ENCODE measurements at regions not wholly inside any gene's neighbourhood (a gene's known extent, or its start where the extent isn't known, plus 50 kb on each side); places are given as distances from the start of the nearest gene placed in this dataset.

- H2AFZ ChIP-seq (ENCODE audit: insufficient read depth, low read depth, low read length, poor library complexity, severe bottlenecking), result no peak overlapping the region
- no peak overlapping the region for H3K4me3 Mint-ChIP-seq
- no peaks in the 10 kb centered on the region for H3K9me3 Mint-ChIP-seq (ENCODE audit: insufficient read depth)
- H3K36me3 ChIP-seq (replicated peaks in 1 of 2; ENCODE audit: control extremely low read depth in 1 of 2, control insufficient read depth in 1 of 2, extremely low read depth in 1 of 2, insufficient read depth in 2 of 2, low read length in 1 of 2), result no peaks in the 10 kb centered on the region
- POLR2A ChIA-PET, result no interaction called here
- TF ChIP-seq EZH2 (IDR thresholded peaks at IDR 0.05; ENCODE audit: borderline replicate concordance, insufficient read depth, low read depth, low read length, poor library complexity, severe bottlenecking), result no peak
- TF ChIP-seq CTCF (IDR thresholded peaks at IDR 0.05), result no peak
- H4K20me1 ChIP-seq (ENCODE audit: control insufficient read depth, insufficient read depth, low read length, poor library complexity, severe bottlenecking), result no peaks in the 10 kb centered on the region
- H3K4me3 ChIP-seq (ENCODE audit: control extremely low read depth in 1 of 5, extremely low read depth in 1 of 5, insufficient read depth in 1 of 5, low read depth in 2 of 5, low read length in 4 of 5), result no peak overlapping the region
- WGBS (ENCODE audit: insufficient coverage), result no CpG with 5 or more reads among the region's 2 CpGs
- intact Hi-C loops (cut with micrococcal nuclease), result no loop called here
- no peaks in the 10 kb centered on the region for H3K79me2 ChIP-seq (ENCODE audit: control insufficient read depth, insufficient read depth, low read length)
- H3K27me3 Mint-ChIP-seq, result no peaks in the 10 kb centered on the region
- no peak overlapping the region for H3K4me2 ChIP-seq (replicated peaks; ENCODE audit: low read depth, low read length, poor library complexity, severe bottlenecking)
- H3K4me1 ChIP-seq (ENCODE audit: control insufficient read depth in 2 of 2, insufficient read depth in 2 of 2, low read length in 2 of 2), result peaks cover 0 to 6% of the 10 kb centered on the region in 2 donors
- DNase-seq (no peak), ATAC-seq (ENCODE audit: low read depth) (no peak)
- H3K9ac ChIP-seq (ENCODE audit: low read length), result no peak overlapping the region
- H3K4me1 Mint-ChIP-seq, result peaks cover 4% of the 10 kb centered on the region
- no peaks in the 10 kb centered on the region for H3K27me3 ChIP-seq (replicated peaks in 1 of 4; ENCODE audit: control extremely low read depth in 1 of 4, control insufficient read depth in 3 of 4, insufficient read depth in 4 of 4, low read length in 3 of 4)
- CTCF ChIA-PET, result no interaction called here
- no peak overlapping the region for H3K27ac Mint-ChIP-seq
- H3K9me3 ChIP-seq (ENCODE audit: control extremely low read depth in 1 of 3, control insufficient read depth in 2 of 3, insufficient read depth in 1 of 3, low read length in 2 of 3), result no peaks in the 10 kb centered on the region
- H3K27ac ChIP-seq (ENCODE audit: low read length in 2 of 2), result no peak overlapping the region
These were observed 100.5 kb upstream of the SLCO6A1 start for GRCh38 chr5:102599289-102599688.

- WGBS (ENCODE audit: insufficient coverage), result no CpG with 5 or more reads among the region's 3 CpGs
- DNase-seq, result no peak
- Histone ChIP-seq H3K4me1 (ENCODE audit: control insufficient read depth in 2 of 2, insufficient read depth in 2 of 2, low read length in 2 of 2) (peaks cover 0 to 5% of the 10 kb centered on the region in 2 donors), H3K4me2 (replicated peaks; ENCODE audit: low read depth, low read length, poor library complexity, severe bottlenecking) (no peak overlapping the region), H3K36me3 (replicated peaks in 1 of 2; ENCODE audit: control extremely low read depth in 1 of 2, control insufficient read depth in 1 of 2, extremely low read depth in 1 of 2, insufficient read depth in 2 of 2, low read length in 1 of 2) (no peaks in the 10 kb centered on the region), H3K9ac (ENCODE audit: low read length) (no peak overlapping the region), H2AFZ (ENCODE audit: insufficient read depth, low read depth, low read length, poor library complexity, severe bottlenecking) (no peak overlapping the region), H3K9me3 (ENCODE audit: control extremely low read depth in 1 of 3, control insufficient read depth in 2 of 3, insufficient read depth in 1 of 3, low read length in 2 of 3) (no peaks in the 10 kb centered on the region), H3K27ac (ENCODE audit: low read length in 2 of 2) (no peak overlapping the region), H3K4me3 (ENCODE audit: control extremely low read depth in 1 of 5, extremely low read depth in 1 of 5, insufficient read depth in 1 of 5, low read depth in 2 of 5, low read length in 4 of 5) (no peak overlapping the region), H3K27me3 (replicated peaks in 1 of 4; ENCODE audit: control extremely low read depth in 1 of 4, control insufficient read depth in 3 of 4, insufficient read depth in 4 of 4, low read length in 3 of 4) (no peaks in the 10 kb centered on the region), H4K20me1 (ENCODE audit: control insufficient read depth, insufficient read depth, low read length, poor library complexity, severe bottlenecking) (no peaks in the 10 kb centered on the region), H3K79me2 (ENCODE audit: control insufficient read depth, insufficient read depth, low read length) (no peaks in the 10 kb centered on the region)
- Mint-ChIP-seq H3K27ac (no peak overlapping the region), H3K4me1 (peaks cover 4% of the 10 kb centered on the region), H3K27me3 (no peaks in the 10 kb centered on the region), H3K9me3 (ENCODE audit: insufficient read depth) (no peaks in the 10 kb centered on the region), H3K4me3 (no peak overlapping the region)
- TF ChIP-seq CTCF (IDR thresholded peaks at IDR 0.05) (no peak), EZH2 (IDR thresholded peaks at IDR 0.05; ENCODE audit: borderline replicate concordance, insufficient read depth, low read depth, low read length, poor library complexity, severe bottlenecking) (no peak)
- intact Hi-C loops (cut with micrococcal nuclease), result no loop called here
- CTCF ChIA-PET, result interaction anchor here (0.7 kb wide), 1 partner anchor 42 kb away, joined by 5 read pairs; no protein-coding TSS in a partner anchor
- POLR2A ChIA-PET, result no interaction called here
- ATAC-seq (ENCODE audit: low read depth), result no peak
These were observed 102.2 kb upstream of the SLCO6A1 start for GRCh38 chr5:102600964-102601363.

Data from B cell (primary cell).